ENCODE measurements at regions not wholly inside any gene's neighbourhood (a gene's known extent, or its start where the extent isn't known, plus 50 kb on each side); places are given as distances from the start of the nearest gene placed in this dataset.

- TF ChIP-seq, protein P1, sequence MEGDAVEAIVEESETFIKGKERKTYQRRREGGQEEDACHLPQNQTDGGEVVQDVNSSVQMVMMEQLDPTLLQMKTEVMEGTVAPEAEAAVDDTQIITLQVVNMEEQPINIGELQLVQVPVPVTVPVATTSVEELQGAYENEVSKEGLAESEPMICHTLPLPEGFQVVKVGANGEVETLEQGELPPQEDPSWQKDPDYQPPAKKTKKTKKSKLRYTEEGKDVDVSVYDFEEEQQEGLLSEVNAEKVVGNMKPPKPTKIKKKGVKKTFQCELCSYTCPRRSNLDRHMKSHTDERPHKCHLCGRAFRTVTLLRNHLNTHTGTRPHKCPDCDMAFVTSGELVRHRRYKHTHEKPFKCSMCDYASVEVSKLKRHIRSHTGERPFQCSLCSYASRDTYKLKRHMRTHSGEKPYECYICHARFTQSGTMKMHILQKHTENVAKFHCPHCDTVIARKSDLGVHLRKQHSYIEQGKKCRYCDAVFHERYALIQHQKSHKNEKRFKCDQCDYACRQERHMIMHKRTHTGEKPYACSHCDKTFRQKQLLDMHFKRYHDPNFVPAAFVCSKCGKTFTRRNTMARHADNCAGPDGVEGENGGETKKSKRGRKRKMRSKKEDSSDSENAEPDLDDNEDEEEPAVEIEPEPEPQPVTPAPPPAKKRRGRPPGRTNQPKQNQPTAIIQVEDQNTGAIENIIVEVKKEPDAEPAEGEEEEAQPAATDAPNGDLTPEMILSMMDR (IDR thresholded peaks at IDR 0.05) = no peak
- TF ChIP-seq POLR2A (IDR thresholded peaks at IDR 0.05) = no peak
Observed at GRCh38 chr20:62537649-62538292, 62.0 kb upstream of the GATA5 start.
